GM19468 (cell line): ENCODE measurements at regions not wholly inside any gene's neighbourhood (a gene's known extent, or its start where the extent isn't known, plus 50 kb on each side); places are given as distances from the start of the nearest gene placed in this dataset.
"Not testable (repeated sequence)": the region's sequence is repeated elsewhere in the genome, so short reads cannot be mapped to it uniquely, and the experiment has no call there.

Experiments
- ATAC-seq: cut with Tn5 transposase; IDR thresholded peaks from one replicate; pipeline ENCODE4 v1.9.1; 2021; ENCODE audit warnings: mild to moderate bottlenecking, moderate library complexity, moderate number of reproducible peaks; ENCODE audit not compliant: unreplicated experiment; ENCODE audit errors: extremely low read depth

- ATAC-seq: no peak
These were observed 119.5 kb upstream of the TNRC6C start for GRCh38 chr17:77838748-77839697.

GRCh38 chr17:77839698-77840512, 118.6 kb upstream of the TNRC6C start:
- ATAC-seq: no peak

- no peak for ATAC-seq
These were observed 117.9 kb upstream of the TNRC6C start for GRCh38 chr17:77840513-77841165.

- no peak for ATAC-seq
These were observed 116.6 kb upstream of the TNRC6C start for GRCh38 chr17:77841742-77842527.

GRCh38 chr17:77842528-77843147, 115.9 kb upstream of the TNRC6C start:
- no peak for ATAC-seq

GRCh38 chr17:77843255-77843895, 115.1 kb upstream of the TNRC6C start:
- not testable (repeated sequence) for ATAC-seq

GRCh38 chr17:77843896-77844295, 114.6 kb upstream of the TNRC6C start:
- no peak for ATAC-seq

- no peak for ATAC-seq
These were observed 113.8 kb upstream of the TNRC6C start for GRCh38 chr17:77844681-77845080.

GRCh38 chr17:77845541-77846225, 112.8 kb upstream of the TNRC6C start:
- no peak for ATAC-seq

- ATAC-seq: no peak
These were observed 111.9 kb upstream of the TNRC6C start for GRCh38 chr17:77846531-77847085.

GRCh38 chr17:77847221-77848085, 111.0 kb upstream of the TNRC6C start:
- no peak for ATAC-seq

GRCh38 chr17:77848257-77848656, 110.2 kb upstream of the TNRC6C start:
- no peak for ATAC-seq

- no peak for ATAC-seq
These were observed 109.3 kb upstream of the TNRC6C start for GRCh38 chr17:77849239-77849638.

GRCh38 chr17:77851921-77852320, 106.6 kb upstream of the TNRC6C start:
- no peak for ATAC-seq

- no peak for ATAC-seq
These were observed 105.8 kb upstream of the TNRC6C start for GRCh38 chr17:77852731-77853130.

- ATAC-seq: no peak
These were observed 105.1 kb upstream of the TNRC6C start for GRCh38 chr17:77853191-77853977.
